HCT116 (cell line): ENCODE measurements at regions not wholly inside any gene's neighbourhood (a gene's known extent, or its start where the extent isn't known, plus 50 kb on each side); places are given as distances from the start of the nearest gene placed in this dataset.

ENCODE experiments used
- ATAC-seq: fragments of 200-7000 bp; cut with Tn5 transposase; 2 replicates; pipeline ENCODE4 v1.9.1; 2020; ENCODE audit warnings: mild to moderate bottlenecking, moderate library complexity
- BruUV-seq: library from RNA; stranded (reverse); fragments of 400-500 nt; replicated peaks from 2 replicates; lab custom pipeline; 2021; lab: Mats Ljungman, UMichigan
- CTCF ChIA-PET: fragments of 300-600 bp; sonication (Branson Sonifier 250); formaldehyde crosslinking; loops from one replicate; lab custom pipeline; 2021; ENCODE audit warnings: antibody characterized with exemption; lab: Charles Lee
- POLR2A ChIA-PET: fragments of 300-600, 350-600 bp; sonication (Branson Sonifier 250); formaldehyde crosslinking; loops from one replicate; lab custom pipeline; 2021; ENCODE audit warnings: antibody characterized with exemption; lab: Charles Lee
- RAD21 ChIA-PET, 2 experiments: fragments of 300-600 bp; sonication (Branson Sonifier 250); formaldehyde crosslinking; loops; one replicate each; lab custom pipeline; 2023; ENCODE audit warnings: low total read pairs in 2 of 2; ENCODE audit not compliant: uncharacterized antibody in 2 of 2, unreplicated experiment in 2 of 2, low non-redundant PET in 1 of 2; lab: Charles Lee
- DNase-seq: peaks from one replicate; pipeline ENCODE4 v3.0.0-alpha.2; 2010; ENCODE audit warnings: low read depth, low spot score
- H2AFZ ChIP-seq: fragments of 200-600 bp; shearing (Covaris generic), sonication (generic); 2 replicates; pipeline ENCODE4 v1.6.1; 2017; ENCODE audit warnings: low read depth, mixed run types, mixed read lengths, antibody characterized with exemption, low read length; ENCODE audit not compliant: poor library complexity, severe bottlenecking
- H3K27ac ChIP-seq: 2 replicates; pipeline ENCODE4 v1.5.1; 2012; ENCODE audit warnings: low read depth, low read length
- H3K27me3 ChIP-seq: fragments of 200-600 bp; sonication (generic); 2 replicates; pipeline ENCODE4 v1.6.1; 2016; ENCODE audit warnings: mixed run types, low read length, mixed read lengths; ENCODE audit not compliant: insufficient read depth
- H3K36me3 ChIP-seq, 2 experiments: fragments of 200-500 bp in 1 of 2; fragments of 200-600 bp in 1 of 2; sonication (Bioruptor generic) in 1 of 2; sonication (generic) in 1 of 2; 2 replicates each; pipeline versions ENCODE4 v1.5.1 to v1.6.1; 2014 to 2016; ENCODE audit warnings: low read length in 2 of 2, inconsistent platforms in 1 of 2, mixed read lengths in 1 of 2, mixed run types in 1 of 2; ENCODE audit not compliant: insufficient read depth in 2 of 2, control insufficient read depth in 1 of 2
- H3K4me1 ChIP-seq, 2 experiments: fragments of 200-600 bp in 1 of 2; sonication (generic) in 1 of 2; 2 replicates each; pipeline versions ENCODE4 v1.5.1 to v1.6.1; 2012 to 2017; ENCODE audit warnings: low read length in 2 of 2, inconsistent platforms in 1 of 2, mild to moderate bottlenecking in 1 of 2, mixed read lengths in 1 of 2, mixed run types in 1 of 2, moderate library complexity in 1 of 2; ENCODE audit not compliant: insufficient read depth in 2 of 2, control insufficient read depth in 1 of 2
- H3K4me2 ChIP-seq: fragments of 200-600 bp; sonication (generic); 2 replicates; pipeline ENCODE4 v1.6.1; 2017; ENCODE audit warnings: mixed run types, low read length, mixed read lengths
- H3K4me3 ChIP-seq, 2 experiments: fragments of 200-600 bp in 1 of 2; sonication (generic) in 1 of 2; replicated peaks in 1 of 2; 2 replicates each; pipeline ENCODE4 v1.5.1; 2011 to 2016; ENCODE audit warnings: low read length in 2 of 2, control low read depth in 1 of 2, low read depth in 1 of 2, mild to moderate bottlenecking in 1 of 2, mixed read lengths in 1 of 2, mixed run types in 1 of 2
- H3K79me2 ChIP-seq: fragments of 200-600 bp; sonication (generic); 2 replicates; pipeline ENCODE4 v1.6.1; 2017; ENCODE audit warnings: mild to moderate bottlenecking, mixed run types, low read length, moderate library complexity, mixed read lengths; ENCODE audit not compliant: insufficient read depth
- H3K9ac ChIP-seq: fragments of 200-600 bp; sonication (generic); 2 replicates; pipeline ENCODE4 v1.6.1; 2016; ENCODE audit warnings: low read length, mixed read lengths
- H3K9me2 ChIP-seq: fragments of 200-600 bp; sonication (generic), shearing (Covaris generic); 2 replicates; pipeline ENCODE4 v1.6.1; 2017; ENCODE audit warnings: mixed run types, mild to moderate bottlenecking, moderate library complexity; ENCODE audit not compliant: insufficient read depth
- H3K9me3 ChIP-seq, 2 experiments: fragments of 200-500 bp in 1 of 2; fragments of 200-600 bp in 1 of 2; sonication (Bioruptor generic) in 1 of 2; sonication (generic) in 1 of 2; 2 replicates each; pipeline ENCODE4 v1.6.1; 2014 to 2017; ENCODE audit warnings: low read length in 2 of 2, mixed read lengths in 2 of 2, inconsistent platforms in 1 of 2, low read depth in 1 of 2, mild to moderate bottlenecking in 1 of 2, mixed run types in 1 of 2, moderate library complexity in 1 of 2; ENCODE audit not compliant: control insufficient read depth in 1 of 2, insufficient read depth in 1 of 2
- H4K20me1 ChIP-seq: fragments of 200-600 bp; sonication (generic), shearing (Covaris generic); 2 replicates; pipeline ENCODE4 v1.6.1; 2017; ENCODE audit warnings: mixed run types, mild to moderate bottlenecking, moderate library complexity; ENCODE audit not compliant: insufficient read depth
- CTCF ChIP-seq, 3 experiments: fragments of 200-600 bp in 1 of 3; sonication (generic) in 1 of 3; IDR thresholded peaks in 2 of 3; conservative IDR thresholded peaks in 1 of 3; 2 replicates each; pipeline ENCODE4 v1.5.1; 2012 to 2017; ENCODE audit warnings: low read depth in 2 of 3, low read length in 2 of 3, antibody characterized with exemption in 1 of 3, borderline replicate concordance in 1 of 3, control low read depth in 1 of 3, mild to moderate bottlenecking in 1 of 3, mixed read lengths in 1 of 3, mixed run types in 1 of 3, moderate library complexity in 1 of 3; ENCODE audit not compliant: insufficient read depth in 1 of 3
- ZNF274 ChIP-seq: fragments of 200-500 bp; sonication (Bioruptor generic); IDR thresholded peaks from 2 replicates; pipeline ENCODE4 v1.6.1; 2014; ENCODE audit warnings: mild to moderate bottlenecking, low read depth, low read length, inconsistent platforms
- intact Hi-C: fragments of 100-400 bp; cut with micrococcal nuclease; formaldehyde crosslinking; loops from 2 replicates; pipeline ENCODE4 v1.10.0; 2022

GRCh38 chr12:17809206-17809605 is 280.8 kb downstream of the RERGL start:
- no TSS peak for BruUV-seq
- RAD21 ChIA-PET, result no interaction called here
- intact Hi-C loops, result no loop called here

More at GRCh38 chr12:17809206-17809605, 280.8 kb downstream of the RERGL start:
- Histone ChIP-seq H3K36me3 (no peaks in the 10 kb centered on the region), H4K20me1 (no peaks in the 10 kb centered on the region), H3K9ac (no peak overlapping the region), H3K9me2 (no peaks in the 10 kb centered on the region), H3K4me1 (no peaks in the 10 kb centered on the region), H3K27me3 (no peaks in the 10 kb centered on the region), H3K9me3 (no peaks in the 10 kb centered on the region), H3K4me2 (no peak overlapping the region), H2AFZ (no peak overlapping the region), H3K4me3 (no peak overlapping the region), H3K79me2 (no peaks in the 10 kb centered on the region), H3K27ac (no peak overlapping the region)
- TF ChIP-seq CTCF (IDR thresholded peaks at IDR 0.05 in 2 of 3, conservative IDR thresholded peaks at IDR 0.05 in 1 of 3; ENCODE audit: borderline replicate concordance in 1 of 3, insufficient read depth in 1 of 3, low read depth in 2 of 3, low read length in 2 of 3), result peak in 2 of 3 experiments; percentile 39 to 51; a peak in 3 of 6 replicates
- no peak for TF ChIP-seq ZNF274
- ChIA-PET POLR2A (no interaction called here), CTCF (no interaction called here)
- ATAC-seq, result peak; percentile 40; the same call in 1 of the 2 replicates
- no peak for DNase-seq
